SU-DHL-6 (cell line): ENCODE measurements at regions not wholly inside any gene's neighbourhood (a gene's known extent, or its start where the extent isn't known, plus 50 kb on each side); places are given as distances from the start of the nearest gene placed in this dataset.

Experiments used
- H2AFZ ChIP-seq: fragments of 200-600 bp; sonication (generic); 2 replicates; pipeline ENCODE4 v1.6.1; 2014; ENCODE audit warnings: low read depth, mild to moderate bottlenecking, moderate library complexity, mixed read lengths, antibody characterized with exemption, low read length; ENCODE audit not compliant: severe bottlenecking
- H3F3A ChIP-seq: fragments of 200-600 bp; shearing (Covaris generic); 2 replicates; pipeline ENCODE4 v1.6.0; 2016; ENCODE audit warnings: antibody characterized with exemption, mild to moderate bottlenecking; ENCODE audit not compliant: insufficient read depth
- H3K27ac ChIP-seq: fragments of 200-600 bp; sonication (generic); 2 replicates; pipeline ENCODE4 v1.5.1; 2016; ENCODE audit warnings: low read depth, mild to moderate bottlenecking, low read length, moderate library complexity, mixed read lengths
- H3K27me3 ChIP-seq: fragments of 200-600 bp; sonication (generic), shearing (Covaris generic); 2 replicates; pipeline ENCODE4 v1.6.0; 2014; ENCODE audit warnings: mild to moderate bottlenecking, low read length
- H3K36me3 ChIP-seq: fragments of 200-600 bp; sonication (generic); 2 replicates; pipeline ENCODE4 v1.6.1; 2014; ENCODE audit warnings: mild to moderate bottlenecking, low read length, mixed read lengths
- H3K4me2 ChIP-seq: fragments of 300-600, 200-600 bp; shearing (Covaris generic), sonication (generic); 2 replicates; pipeline ENCODE4 v1.6.0; 2014; ENCODE audit warnings: low read length, low read depth, mild to moderate bottlenecking; ENCODE audit not compliant: poor library complexity, severe bottlenecking
- H3K4me3 ChIP-seq: fragments of 200-600 bp; sonication (generic); 2 replicates; pipeline ENCODE4 v1.5.1; 2014; ENCODE audit warnings: antibody characterized with exemption, low read length, mild to moderate bottlenecking, mixed read lengths; ENCODE audit not compliant: insufficient read depth, poor library complexity, severe bottlenecking
- H3K79me2 ChIP-seq: fragments of 200-600 bp; sonication (generic); 2 replicates; pipeline ENCODE4 v1.6.1; 2014; ENCODE audit warnings: mild to moderate bottlenecking, low read length, moderate library complexity; ENCODE audit not compliant: insufficient read depth
- H3K9ac ChIP-seq: fragments of 200-600 bp; sonication (generic); 2 replicates; pipeline ENCODE4 v1.7.0; 2014; ENCODE audit warnings: mild to moderate bottlenecking, low read length
- H3K9me2 ChIP-seq: fragments of 200-600 bp; sonication (generic); replicated peaks from 2 replicates; pipeline ENCODE4 v1.6.1; 2014; ENCODE audit warnings: low read length; ENCODE audit not compliant: insufficient read depth
- H3K9me3 ChIP-seq: fragments of 200-600 bp; sonication (generic); 2 replicates; pipeline ENCODE4 v1.6.1; 2014; ENCODE audit warnings: low read length, mixed read lengths; ENCODE audit not compliant: insufficient read depth
- H4K20me1 ChIP-seq: fragments of 200-600 bp; sonication (generic); 2 replicates; pipeline ENCODE4 v1.6.1; 2014; ENCODE audit warnings: low read depth, mild to moderate bottlenecking, antibody characterized with exemption, low read length, moderate library complexity, mixed read lengths
- EZH2phosphoT487 ChIP-seq: fragments of 200-600 bp; sonication (generic), shearing (Covaris generic); conservative IDR thresholded peaks from 2 replicates; pipeline ENCODE4 v1.6.1; 2018; ENCODE audit warnings: mild to moderate bottlenecking, antibody characterized with exemption, low read length, moderate library complexity, mixed read lengths
- TF ChIP-seq, protein P1 (sequence below): fragments of 200-600 bp; sonication (generic); IDR thresholded peaks from one replicate; pipeline ENCODE4 v1.5.1; 2017; ENCODE audit warnings: antibody characterized with exemption, mild to moderate bottlenecking, low read length, moderate library complexity; ENCODE audit not compliant: insufficient read depth, poor library complexity, severe bottlenecking

- Histone ChIP-seq H4K20me1 (no peaks in the 10 kb centered on the region), H3K4me3 (no peak overlapping the region), H3K9me2 (no peaks in the 10 kb centered on the region), H3F3A (no peaks in the 10 kb centered on the region), H3K9me3 (no peaks in the 10 kb centered on the region), H3K79me2 (no peaks in the 10 kb centered on the region), H2AFZ (no peak overlapping the region), H3K4me2 (no peak overlapping the region), H3K9ac (no peak overlapping the region), H3K27me3 (no peaks in the 10 kb centered on the region), H3K36me3 (no peaks in the 10 kb centered on the region), H3K27ac (no peak overlapping the region)
- TF ChIP-seq, protein P1, sequence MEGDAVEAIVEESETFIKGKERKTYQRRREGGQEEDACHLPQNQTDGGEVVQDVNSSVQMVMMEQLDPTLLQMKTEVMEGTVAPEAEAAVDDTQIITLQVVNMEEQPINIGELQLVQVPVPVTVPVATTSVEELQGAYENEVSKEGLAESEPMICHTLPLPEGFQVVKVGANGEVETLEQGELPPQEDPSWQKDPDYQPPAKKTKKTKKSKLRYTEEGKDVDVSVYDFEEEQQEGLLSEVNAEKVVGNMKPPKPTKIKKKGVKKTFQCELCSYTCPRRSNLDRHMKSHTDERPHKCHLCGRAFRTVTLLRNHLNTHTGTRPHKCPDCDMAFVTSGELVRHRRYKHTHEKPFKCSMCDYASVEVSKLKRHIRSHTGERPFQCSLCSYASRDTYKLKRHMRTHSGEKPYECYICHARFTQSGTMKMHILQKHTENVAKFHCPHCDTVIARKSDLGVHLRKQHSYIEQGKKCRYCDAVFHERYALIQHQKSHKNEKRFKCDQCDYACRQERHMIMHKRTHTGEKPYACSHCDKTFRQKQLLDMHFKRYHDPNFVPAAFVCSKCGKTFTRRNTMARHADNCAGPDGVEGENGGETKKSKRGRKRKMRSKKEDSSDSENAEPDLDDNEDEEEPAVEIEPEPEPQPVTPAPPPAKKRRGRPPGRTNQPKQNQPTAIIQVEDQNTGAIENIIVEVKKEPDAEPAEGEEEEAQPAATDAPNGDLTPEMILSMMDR: no peak
- TF ChIP-seq EZH2phosphoT487: no peak
Measured at GRCh38 chr9:32015795-32016194, 368.6 kb upstream of the ACO1 start.

DNA sequence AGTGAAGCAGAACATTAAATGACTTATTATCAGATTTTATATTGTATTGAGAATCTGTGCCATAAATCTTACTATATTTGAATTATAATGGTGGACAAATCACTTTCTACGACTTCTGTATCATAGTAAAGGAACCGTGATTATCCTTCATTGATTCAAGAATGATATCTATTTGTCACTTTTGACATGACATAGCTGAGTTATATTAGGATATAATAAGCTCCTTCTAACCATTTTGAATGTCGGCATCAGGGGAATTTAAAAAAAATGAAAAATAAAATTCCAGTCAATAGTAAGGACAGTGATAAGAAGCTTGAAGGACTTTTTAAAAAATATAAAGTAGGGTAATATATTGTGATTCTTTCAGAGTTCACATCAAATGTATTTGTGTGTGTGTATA lies 338.9 kb upstream of the ACO1 start:
- H3K4me2 ChIP-seq: no peak overlapping the region
- H3K9me3 ChIP-seq: no peaks in the 10 kb centered on the region
- H3K36me3 ChIP-seq: no peaks in the 10 kb centered on the region
- H3K4me3 ChIP-seq: no peak overlapping the region
- no peak overlapping the region for H3K27ac ChIP-seq
- H3F3A ChIP-seq: no peaks in the 10 kb centered on the region
- H3K9me2 ChIP-seq: no peaks in the 10 kb centered on the region
- no peaks in the 10 kb centered on the region for H3K27me3 ChIP-seq
- no peak overlapping the region for H3K9ac ChIP-seq
- TF ChIP-seq EZH2phosphoT487: no peak
- TF ChIP-seq, protein P1: no peak
- H3K79me2 ChIP-seq: no peaks in the 10 kb centered on the region
- H4K20me1 ChIP-seq: no peaks in the 10 kb centered on the region; the same call in 1 of the 2 replicates
- no peak overlapping the region for H2AFZ ChIP-seq

- Histone ChIP-seq H2AFZ (no peak overlapping the region), H3K36me3 (no peaks in the 10 kb centered on the region), H3K9me3 (no peaks in the 10 kb centered on the region), H3K9me2 (no peaks in the 10 kb centered on the region), H3K27me3 (no peaks in the 10 kb centered on the region), H3K79me2 (no peaks in the 10 kb centered on the region), H4K20me1 (no peaks in the 10 kb centered on the region; the same call in 1 of the 2 replicates), H3K4me3 (no peak overlapping the region), H3F3A (no peaks in the 10 kb centered on the region), H3K9ac (no peak overlapping the region), H3K27ac (no peak overlapping the region), H3K4me2 (no peak overlapping the region)
- TF ChIP-seq, protein P1: no peak
- TF ChIP-seq EZH2phosphoT487: no peak
Measured at GRCh38 chr9:32067261-32067660, 317.2 kb upstream of the ACO1 start.
